ENCODE measurements at regions not wholly inside any gene's neighbourhood (a gene's known extent, or its start where the extent isn't known, plus 50 kb on each side); places are given as distances from the start of the nearest gene placed in this dataset.

- peak in 1 of 2 experiments; percentile 76 for DNase-seq (ENCODE audit: low read depth in 1 of 2, low spot score in 1 of 2)
These were observed 70.8 kb upstream of the UCN3 start for GRCh38 chr10:5293691-5294550.

GRCh38 chr10:5297466-5297865, 67.3 kb upstream of the UCN3 start:
- peak; percentile 50 to 68 for DNase-seq (ENCODE audit: low read depth in 1 of 2, low spot score in 1 of 2)
- Histone ChIP-seq H3K27ac (replicated peaks) (peak overlapping the region; percentile 62), H3K4me3 (replicated peaks; ENCODE audit: insufficient read depth, low read length) (no peak overlapping the region), H3K27me3 (ENCODE audit: insufficient read depth, poor library complexity, severe bottlenecking) (no peaks in the 10 kb centered on the region)
- TF ChIP-seq POLR2AphosphoS5 (IDR thresholded peaks at IDR 0.05; ENCODE audit: low read depth) = peak; percentile 43; the same call in 1 of the 2 replicates
- no peak for TF ChIP-seq CTCF (IDR thresholded peaks at IDR 0.05; ENCODE audit: insufficient read depth, low read length)

More at GRCh38 chr10:5293691-5294550, 70.8 kb upstream of the UCN3 start:
- Histone ChIP-seq H3K4me3 (replicated peaks; ENCODE audit: insufficient read depth, low read length) (no peak overlapping the region), H3K27ac (replicated peaks) (peak overlapping the region; percentile 46), H3K27me3 (ENCODE audit: insufficient read depth, poor library complexity, severe bottlenecking) (no peaks in the 10 kb centered on the region)
- peak; percentile 40 for TF ChIP-seq CTCF (IDR thresholded peaks at IDR 0.05; ENCODE audit: insufficient read depth, low read length)
- no peak for TF ChIP-seq GABPA (IDR thresholded peaks at IDR 0.05; ENCODE audit: low read depth)

GRCh38 chr10:5297996-5298395, 66.8 kb upstream of the UCN3 start:
- no peak for DNase-seq (ENCODE audit: low read depth in 1 of 2, low spot score in 1 of 2)
- peak overlapping the region; percentile 56 for H3K27ac ChIP-seq (replicated peaks)
- no peak overlapping the region for H3K4me3 ChIP-seq (replicated peaks; ENCODE audit: insufficient read depth, low read length)
- H3K27me3 ChIP-seq (ENCODE audit: insufficient read depth, poor library complexity, severe bottlenecking) = no peaks in the 10 kb centered on the region
- no peak for TF ChIP-seq GABPA (IDR thresholded peaks at IDR 0.05; ENCODE audit: low read depth)
- no peak for TF ChIP-seq CTCF (IDR thresholded peaks at IDR 0.05; ENCODE audit: insufficient read depth, low read length)
- no peak for TF ChIP-seq REST (IDR thresholded peaks at IDR 0.05; ENCODE audit: insufficient replicate concordance, low read depth)

GRCh38 chr10:5299950-5300349, 64.8 kb upstream of the UCN3 start:
- no peak for DNase-seq (ENCODE audit: low read depth in 1 of 2, low spot score in 1 of 2)
- H3K4me3 ChIP-seq (replicated peaks; ENCODE audit: insufficient read depth, low read length) = no peak overlapping the region
- no peak overlapping the region for H3K27ac ChIP-seq (replicated peaks)
- H3K27me3 ChIP-seq (ENCODE audit: insufficient read depth, poor library complexity, severe bottlenecking) = no peaks in the 10 kb centered on the region
- TF ChIP-seq POLR2AphosphoS5 (IDR thresholded peaks at IDR 0.05; ENCODE audit: low read depth) = no peak
- no peak for TF ChIP-seq CTCF (IDR thresholded peaks at IDR 0.05; ENCODE audit: insufficient read depth, low read length)
- no peak for TF ChIP-seq GABPA (IDR thresholded peaks at IDR 0.05; ENCODE audit: low read depth)
- TF ChIP-seq REST (IDR thresholded peaks at IDR 0.05; ENCODE audit: insufficient replicate concordance, low read depth) = no peak
- no peak for TF ChIP-seq SPI1 (IDR thresholded peaks at IDR 0.05; ENCODE audit: borderline replicate concordance, low read depth)

Measured in HL-60 (cell line).